Stomach smooth muscle (tissue), 2 donors: ENCODE measurements at regions not wholly inside any gene's neighbourhood (a gene's known extent, or its start where the extent isn't known, plus 50 kb on each side); places are given as distances from the start of the nearest gene placed in this dataset.
"Not testable (repeated sequence)": the region's sequence is repeated elsewhere in the genome, so short reads cannot be mapped to it uniquely, and the experiment has no call there.

ENCODE experiments used
- H3K27ac ChIP-seq: one replicate; pipeline ENCODE4 v1.7.0; 2013; ENCODE audit warnings: mild to moderate bottlenecking, low read length, inconsistent platforms
- H3K27me3 ChIP-seq, 2 donors: one replicate each; pipeline ENCODE4 v1.7.0; 2013; ENCODE audit warnings: low read length in 2 of 2; ENCODE audit not compliant: insufficient read depth in 2 of 2, control insufficient read depth in 1 of 2
- H3K36me3 ChIP-seq, 2 donors: one replicate each; pipeline ENCODE4 v1.7.0; 2013; ENCODE audit warnings: low read length in 2 of 2; ENCODE audit not compliant: control insufficient read depth in 2 of 2, insufficient read depth in 2 of 2
- H3K4me1 ChIP-seq: one replicate; pipeline ENCODE4 v1.7.0; 2013; ENCODE audit warnings: low read length; ENCODE audit not compliant: control insufficient read depth, insufficient read depth
- H3K4me3 ChIP-seq, 2 donors: one replicate each; pipeline ENCODE4 v1.7.0; 2013; ENCODE audit warnings: low read length in 2 of 2
- H3K9ac ChIP-seq, 2 donors: one replicate each; pipeline ENCODE4 v1.7.0; 2013; ENCODE audit warnings: low read length in 2 of 2, mild to moderate bottlenecking in 1 of 2
- H3K9me3 ChIP-seq, 2 donors: one replicate each; pipeline ENCODE4 v1.7.0; 2013; ENCODE audit warnings: low read length in 2 of 2; ENCODE audit not compliant: control insufficient read depth in 2 of 2
- donor health status: healthy.
- donor health status: Pancreatic carcinoma.

DNA sequence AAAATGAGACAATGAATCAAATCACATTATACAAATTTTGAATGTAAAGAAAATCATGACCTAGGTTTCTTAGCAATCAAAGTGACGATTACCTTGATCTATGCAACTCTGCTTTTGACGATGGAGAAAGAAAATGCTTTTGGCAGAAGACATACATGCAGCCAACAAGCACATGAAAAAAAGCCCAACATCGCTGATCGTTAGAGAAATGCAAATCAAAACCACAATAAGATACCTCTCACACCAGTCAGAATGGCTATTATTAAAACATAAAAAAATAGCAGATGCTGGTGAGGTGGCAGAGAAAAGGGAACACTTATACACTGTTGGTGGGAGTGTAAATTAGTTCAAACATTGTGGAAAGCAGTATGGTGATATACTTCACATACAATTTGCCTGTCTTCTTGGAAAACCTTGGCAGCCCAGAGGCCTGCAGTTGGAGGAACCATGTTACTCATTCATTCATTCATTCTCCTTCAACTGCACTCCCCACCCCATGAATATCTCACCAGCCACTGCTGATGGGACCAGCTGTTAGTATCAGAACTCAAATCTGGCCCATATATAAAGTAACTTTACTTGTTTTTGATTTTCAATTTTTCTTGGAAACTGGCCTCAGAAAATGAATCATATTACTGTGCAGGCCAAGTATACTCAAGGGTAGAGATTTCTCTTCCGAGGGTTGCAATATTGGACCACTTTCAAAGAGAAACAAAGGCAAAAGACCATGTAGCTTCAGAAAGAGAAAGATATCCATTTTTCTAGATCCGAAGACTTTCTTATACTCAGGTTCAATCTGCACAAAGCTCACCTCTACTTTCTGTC, 358.6 kb upstream of the ARHGEF26 start:
- no peaks in the 10 kb centered on the region for H3K4me1 ChIP-seq
- H3K36me3 ChIP-seq, result no peaks in the 10 kb centered on the region
- H3K4me3 ChIP-seq, result no peak overlapping the region
- no peak overlapping the region for H3K27ac ChIP-seq
- H3K27me3 ChIP-seq, result no peaks in the 10 kb centered on the region
- no peaks in the 10 kb centered on the region for H3K9me3 ChIP-seq
- H3K9ac ChIP-seq, result no peak overlapping the region

GRCh38 chr3:153767601-153768560, 353.3 kb upstream of the ARHGEF26 start:
- H3K9ac ChIP-seq, result no peak overlapping the region
- no peak overlapping the region for H3K27ac ChIP-seq

DNA sequence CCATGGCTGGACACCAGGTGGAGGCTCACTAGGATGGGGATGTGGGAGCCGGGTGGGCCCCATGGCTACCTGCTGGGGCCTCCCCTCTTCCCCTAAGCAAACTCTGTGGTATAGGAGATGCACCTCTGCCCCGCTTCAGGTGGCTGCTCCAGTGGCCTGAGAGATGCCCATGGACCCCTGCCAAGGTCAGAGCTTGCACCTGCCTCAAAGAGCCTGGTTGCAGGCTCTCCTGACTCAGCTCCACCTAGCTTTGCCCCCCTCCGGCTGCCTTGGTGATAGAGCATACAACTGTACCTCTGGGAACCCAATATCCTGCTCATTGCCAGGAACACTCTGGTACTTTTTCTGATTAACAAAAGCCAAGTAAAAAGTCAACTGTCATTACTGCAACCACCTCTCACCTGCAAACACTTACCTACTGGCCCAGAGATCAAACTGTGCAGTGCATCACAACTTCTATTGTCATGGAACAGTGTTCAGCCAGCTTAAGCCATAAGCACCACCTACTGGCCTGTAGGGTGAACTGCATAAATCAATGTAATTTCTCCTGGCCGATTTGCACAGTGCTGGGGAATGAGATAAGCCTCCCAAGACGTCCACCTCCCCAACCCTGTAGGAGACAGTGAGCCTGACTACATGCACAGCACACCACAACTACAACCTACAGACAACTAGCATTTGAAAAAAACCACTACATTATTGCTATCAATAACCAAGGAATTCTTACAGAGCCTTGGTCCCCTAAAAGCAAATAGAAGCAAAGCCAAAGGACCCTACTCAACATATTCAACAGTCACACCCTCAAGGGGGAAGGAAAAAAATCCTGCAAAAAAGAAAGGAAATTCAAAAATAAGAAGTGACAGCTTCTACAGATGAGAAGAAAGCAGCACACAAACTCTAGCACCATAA, 352.4 kb upstream of the ARHGEF26 start:
- Histone ChIP-seq H3K4me3 (no peak overlapping the region), H3K9ac (no peak overlapping the region), H3K9me3 (no peaks in the 10 kb centered on the region), H3K27me3 (no peaks in the 10 kb centered on the region), H3K27ac (no peak overlapping the region), H3K4me1 (no peaks in the 10 kb centered on the region), H3K36me3 (no peaks in the 10 kb centered on the region)

More at GRCh38 chr3:153767601-153768560, 353.3 kb upstream of the ARHGEF26 start:
- Histone ChIP-seq H3K4me1 (no peaks in the 10 kb centered on the region), H3K9me3 (no peaks in the 10 kb centered on the region), H3K4me3 (no peak overlapping the region), H3K27me3 (no peaks in the 10 kb centered on the region), H3K36me3 (no peaks in the 10 kb centered on the region)

DNA sequence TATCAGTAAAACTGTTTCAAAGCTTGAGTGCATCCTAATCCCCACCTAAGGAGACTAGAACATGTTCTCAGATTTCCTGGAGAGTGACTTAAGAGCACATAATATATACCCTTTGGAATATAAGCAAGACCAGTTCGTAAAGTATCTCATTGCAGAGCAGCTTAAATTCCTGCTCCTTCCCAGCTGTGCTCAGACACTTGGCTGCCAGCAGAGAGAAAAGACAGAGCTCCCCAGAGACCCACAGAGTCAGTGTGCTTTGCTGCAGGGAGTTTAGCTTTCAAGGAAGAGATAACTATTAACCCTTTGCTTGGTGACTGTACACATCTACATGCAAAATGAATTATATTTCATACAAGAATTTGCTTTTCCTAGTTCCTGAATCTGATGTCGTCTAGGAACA, 338.1 kb upstream of the ARHGEF26 start:
- H3K36me3 ChIP-seq, result no peaks in the 10 kb centered on the region
- H3K27me3 ChIP-seq, result no peaks in the 10 kb centered on the region
- no peak overlapping the region for H3K4me3 ChIP-seq
- no peak overlapping the region for H3K9ac ChIP-seq
- H3K9me3 ChIP-seq, result no peaks in the 10 kb centered on the region
- H3K4me1 ChIP-seq, result peaks cover 4% of the 10 kb centered on the region
- H3K27ac ChIP-seq, result no peak overlapping the region

DNA sequence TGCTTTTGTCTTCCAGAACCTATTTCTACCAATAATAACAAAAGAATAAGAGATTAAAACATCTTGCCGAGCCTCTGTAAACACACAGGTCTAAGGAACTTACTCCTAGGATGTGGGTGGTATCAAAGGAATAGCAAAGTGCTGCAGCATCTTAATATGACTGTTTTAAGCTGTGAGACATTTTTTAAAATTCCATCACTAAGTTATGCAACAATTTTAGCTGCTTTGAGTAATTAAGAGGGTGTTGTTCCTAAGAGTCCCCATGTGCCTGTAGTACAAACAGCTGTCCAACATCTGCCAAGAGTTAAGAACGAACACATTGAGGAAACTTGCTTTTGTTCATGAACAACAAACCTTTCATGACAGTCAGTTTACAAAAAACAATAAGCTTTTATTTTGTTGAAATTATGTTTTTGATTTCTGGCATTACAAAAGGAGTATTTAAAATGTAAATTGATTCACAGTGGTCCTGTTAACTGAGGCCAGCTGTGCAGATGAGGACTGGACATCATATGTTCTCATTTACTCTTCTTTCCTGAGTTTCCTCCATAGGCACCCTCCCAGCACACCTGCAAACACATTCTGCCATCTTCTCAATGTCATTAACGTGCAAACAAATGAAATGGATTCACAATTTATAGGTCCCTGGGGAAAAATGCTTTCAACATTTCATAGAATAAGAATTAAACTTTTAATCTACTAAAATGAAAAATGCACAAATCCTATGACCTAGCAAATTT, 337.3 kb upstream of the ARHGEF26 start:
- Histone ChIP-seq H3K4me1 (peaks cover 4% of the 10 kb centered on the region), H3K4me3 (no peak overlapping the region), H3K27ac (no peak overlapping the region), H3K9me3 (no peaks in the 10 kb centered on the region), H3K27me3 (no peaks in the 10 kb centered on the region), H3K9ac (no peak overlapping the region), H3K36me3 (no peaks in the 10 kb centered on the region)

DNA sequence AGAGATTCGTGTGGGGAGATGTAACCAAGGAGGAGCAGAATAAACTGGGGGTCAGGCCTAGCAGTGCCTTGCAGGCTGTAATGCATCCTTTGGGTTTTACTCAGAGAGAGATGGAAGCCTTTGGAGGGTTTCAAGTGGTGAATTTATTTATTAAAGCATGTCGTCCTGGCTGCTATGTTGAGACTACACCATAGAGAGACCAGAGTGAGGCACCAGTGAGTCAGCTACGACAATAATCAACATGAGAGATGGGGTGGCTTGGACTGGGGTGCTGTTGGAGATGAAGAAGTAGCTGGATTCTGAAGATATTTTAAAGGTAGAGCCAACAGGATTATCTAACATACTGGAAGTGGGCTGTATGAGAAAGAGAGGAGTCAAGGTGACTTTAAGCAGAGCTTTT, 335.3 kb upstream of the ARHGEF26 start:
- no peak overlapping the region for H3K4me3 ChIP-seq
- no peaks in the 10 kb centered on the region for H3K9me3 ChIP-seq
- H3K9ac ChIP-seq, result no peak overlapping the region
- H3K36me3 ChIP-seq, result no peaks in the 10 kb centered on the region
- H3K4me1 ChIP-seq, result peaks cover 4% of the 10 kb centered on the region
- H3K27me3 ChIP-seq, result no peaks in the 10 kb centered on the region
- H3K27ac ChIP-seq, result no peak overlapping the region

DNA sequence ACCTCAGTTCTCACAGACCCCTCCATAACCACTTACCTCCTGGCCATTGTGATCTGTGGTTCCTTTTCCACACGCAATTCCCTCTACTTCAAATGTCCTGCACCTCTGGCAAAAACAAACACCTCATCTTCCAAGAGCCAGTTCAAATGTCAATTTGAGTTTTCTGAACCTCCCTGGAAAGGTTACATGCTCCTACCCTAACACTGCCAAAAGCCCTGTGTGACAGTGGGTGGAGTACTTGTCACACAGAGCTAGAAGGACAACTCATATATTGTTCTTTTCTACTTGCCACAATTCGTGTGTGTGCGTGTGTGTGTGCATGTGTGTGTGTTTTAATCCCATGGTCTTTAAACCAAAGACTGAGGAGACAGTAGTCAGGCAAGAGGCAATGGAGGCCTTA, 331.8 kb upstream of the ARHGEF26 start:
- Histone ChIP-seq H3K9ac (no peak overlapping the region), H3K36me3 (no peaks in the 10 kb centered on the region), H3K9me3 (no peaks in the 10 kb centered on the region), H3K27me3 (no peaks in the 10 kb centered on the region), H3K4me1 (no peaks in the 10 kb centered on the region), H3K27ac (no peak overlapping the region), H3K4me3 (no peak overlapping the region)

- not testable (repeated sequence) for H3K27ac ChIP-seq, H3K4me3 ChIP-seq, H3K9ac ChIP-seq, H3K4me1 ChIP-seq, H3K27me3 ChIP-seq, H3K9me3 ChIP-seq, H3K36me3 ChIP-seq
These were observed 324.1 kb upstream of the ARHGEF26 start for GRCh38 chr3:153797056-153797455.

DNA sequence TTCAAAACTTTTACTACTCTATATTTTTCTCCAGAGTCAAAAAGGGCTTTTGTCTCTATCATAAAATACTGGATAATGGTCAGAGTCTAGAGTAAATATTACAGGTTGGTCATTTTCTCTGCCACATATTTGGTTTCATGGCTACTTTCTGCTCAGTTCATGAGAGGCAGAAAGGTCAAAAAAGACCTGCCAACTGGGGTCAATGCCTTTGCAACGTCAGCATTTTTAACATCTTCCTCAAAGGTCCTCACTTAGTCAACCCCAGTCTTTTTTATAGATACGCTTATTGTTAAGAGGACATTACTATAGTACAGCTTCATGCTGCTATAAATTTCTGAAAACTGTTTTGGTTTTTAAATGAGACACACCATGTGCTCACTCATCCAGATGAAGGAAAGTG, 312.1 kb upstream of the ARHGEF26 start:
- Histone ChIP-seq H3K27me3 (no peaks in the 10 kb centered on the region), H3K9me3 (no peaks in the 10 kb centered on the region), H3K27ac (no peak overlapping the region), H3K4me1 (no peaks in the 10 kb centered on the region), H3K36me3 (no peaks in the 10 kb centered on the region), H3K4me3 (no peak overlapping the region), H3K9ac (no peak overlapping the region)

DNA sequence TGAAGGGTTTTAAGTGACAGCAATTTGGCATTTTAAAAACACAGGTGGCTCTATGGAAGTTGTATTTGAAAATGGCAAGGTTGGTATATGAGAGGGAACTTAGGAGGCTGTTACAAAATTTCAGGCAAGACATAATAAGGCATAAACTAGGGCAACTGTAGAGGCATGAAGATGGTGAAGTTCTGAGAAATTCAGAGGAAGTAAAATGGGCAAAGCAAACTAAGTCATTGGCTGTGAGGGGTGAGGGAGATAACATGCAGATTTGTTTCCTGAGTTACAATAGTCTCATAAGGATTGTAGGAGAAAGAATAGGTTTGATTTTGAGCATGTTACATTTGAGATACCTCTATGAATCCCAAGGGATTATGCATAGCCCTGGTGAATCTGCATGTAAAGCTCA, 302.9 kb upstream of the ARHGEF26 start:
- no peak overlapping the region for H3K9ac ChIP-seq
- no peaks in the 10 kb centered on the region for H3K9me3 ChIP-seq
- H3K4me3 ChIP-seq, result no peak overlapping the region
- no peak overlapping the region for H3K27ac ChIP-seq
- no peaks in the 10 kb centered on the region for H3K4me1 ChIP-seq
- no peaks in the 10 kb centered on the region for H3K27me3 ChIP-seq
- H3K36me3 ChIP-seq, result no peaks in the 10 kb centered on the region
